CD14-positive monocyte (primary cell): ENCODE measurements at regions not wholly inside any gene's neighbourhood (a gene's known extent, or its start where the extent isn't known, plus 50 kb on each side); places are given as distances from the start of the nearest gene placed in this dataset.

Source experiments
- DNase-seq, 3 donors: peaks; one replicate each; pipeline ENCODE4 v3.0.0-alpha.2; 2011 to 2022
- H2AFZ ChIP-seq: 2 replicates; pipeline ENCODE4 v1.6.0; 2012; ENCODE audit warnings: mild to moderate bottlenecking, low read depth, low read length, inconsistent platforms; ENCODE audit not compliant: insufficient read depth, poor library complexity, severe bottlenecking
- H3K27ac ChIP-seq, 2 donors: 1 replicate in 1 of 2; 2 replicates in 1 of 2; pipeline ENCODE4 v1.5.1; 2012 to 2013; ENCODE audit warnings: low read length in 2 of 2, control low read depth in 1 of 2, inconsistent platforms in 1 of 2, low read depth in 1 of 2, mild to moderate bottlenecking in 1 of 2
- H3K27me3 ChIP-seq, 2 donors: one replicate each; pipeline versions ENCODE4 v1.6.0 to v1.6.1; 2011 to 2013; ENCODE audit warnings: low read length in 2 of 2; ENCODE audit not compliant: control insufficient read depth in 2 of 2, insufficient read depth in 2 of 2
- H3K36me3 ChIP-seq, 2 donors: replicated peaks in 1 of 2; 1 replicate in 1 of 2; 2 replicates in 1 of 2; pipeline versions ENCODE4 v1.5.1 to v1.6.1; 2012 to 2013; ENCODE audit warnings: low read length in 2 of 2, control low read depth in 1 of 2, inconsistent platforms in 1 of 2, mild to moderate bottlenecking in 1 of 2; ENCODE audit not compliant: insufficient read depth in 2 of 2, control insufficient read depth in 1 of 2
- H3K4me1 ChIP-seq, 2 donors: 1 replicate in 1 of 2; 2 replicates in 1 of 2; pipeline versions ENCODE4 v1.5.1 to v1.6.1; 2012 to 2013; ENCODE audit warnings: low read length in 2 of 2, control low read depth in 1 of 2, inconsistent platforms in 1 of 2, mild to moderate bottlenecking in 1 of 2, moderate library complexity in 1 of 2; ENCODE audit not compliant: insufficient read depth in 2 of 2, control insufficient read depth in 1 of 2
- H3K4me2 ChIP-seq: replicated peaks from 2 replicates; pipeline ENCODE3; 2012; ENCODE audit warnings: low read length, moderate library complexity, mild to moderate bottlenecking; ENCODE audit not compliant: poor library complexity, severe bottlenecking; ENCODE audit errors: extremely low read depth
- H3K4me3 ChIP-seq, 3 experiments: fragments of 200-600 bp in 1 of 3; sonication (generic) in 1 of 3; replicated peaks in 1 of 3; 1 replicate in 2 of 3; 2 replicates in 1 of 3; pipeline ENCODE4 v1.5.1; 2011 to 2013; ENCODE audit warnings: low read length in 3 of 3, mild to moderate bottlenecking in 3 of 3, control low read depth in 2 of 3, low read depth in 2 of 3, inconsistent platforms in 1 of 3, moderate library complexity in 1 of 3
- H3K79me2 ChIP-seq: 2 replicates; pipeline ENCODE4 v1.6.0; 2012; ENCODE audit warnings: mild to moderate bottlenecking, control low read depth, inconsistent platforms, low read length, moderate library complexity; ENCODE audit not compliant: insufficient read depth
- H3K9ac ChIP-seq: 2 replicates; pipeline ENCODE4 v1.6.0; 2017; ENCODE audit warnings: low read length, mild to moderate bottlenecking; ENCODE audit not compliant: insufficient read depth, poor library complexity, severe bottlenecking
- H3K9me3 ChIP-seq, 2 donors: replicated peaks in 1 of 2; 1 replicate in 1 of 2; 2 replicates in 1 of 2; pipeline versions ENCODE4 v1.5.1 to v1.6.1; 2012 to 2013; ENCODE audit warnings: low read length in 2 of 2, control low read depth in 1 of 2; ENCODE audit not compliant: control insufficient read depth in 1 of 2, insufficient read depth in 1 of 2
- H4K20me1 ChIP-seq: 2 replicates; pipeline ENCODE4 v1.6.0; 2012; ENCODE audit warnings: mild to moderate bottlenecking, low read length, control low read depth, moderate library complexity; ENCODE audit not compliant: insufficient read depth
- H3K27ac Mint-ChIP-seq, 7 donors: one replicate each; pipeline ENCODE4 v1.8.0; 2020; ENCODE audit warnings: mild to moderate bottlenecking in 7 of 7, mixed read lengths in 7 of 7, moderate library complexity in 6 of 7, inconsistent platforms in 2 of 7
- H3K27me3 Mint-ChIP-seq, 3 donors: one replicate each; pipeline ENCODE4 v1.8.0; 2021 to 2022; ENCODE audit warnings: low read depth in 3 of 3, mild to moderate bottlenecking in 3 of 3, mixed read lengths in 3 of 3, moderate library complexity in 3 of 3, inconsistent platforms in 1 of 3
- H3K36me3 Mint-ChIP-seq, 2 donors: one replicate each; pipeline ENCODE4 v1.8.0; 2020; ENCODE audit warnings: mixed read lengths in 2 of 2, inconsistent platforms in 1 of 2, mild to moderate bottlenecking in 1 of 2
- H3K4me1 Mint-ChIP-seq: one replicate; pipeline ENCODE4 v1.8.0; 2020; ENCODE audit warnings: mild to moderate bottlenecking, mixed read lengths
- H3K4me3 Mint-ChIP-seq, 2 donors: one replicate each; pipeline ENCODE4 v1.8.0; 2020; ENCODE audit warnings: mild to moderate bottlenecking in 2 of 2, mixed read lengths in 2 of 2, moderate library complexity in 1 of 2
- H3K9me3 Mint-ChIP-seq, 7 donors: one replicate each; pipeline ENCODE4 v1.8.0; 2020 to 2022; ENCODE audit warnings: mixed read lengths in 7 of 7, mild to moderate bottlenecking in 6 of 7, moderate library complexity in 6 of 7, inconsistent platforms in 2 of 7
- CTCF ChIP-seq: fragments of 200-600 bp; IDR thresholded peaks from one replicate; pipeline ENCODE4 v1.8.0; 2022; ENCODE audit warnings: antibody characterized with exemption, mild to moderate bottlenecking
- WGBS: methylation state at CpG from one replicate; pipeline ENCODE4 v1.1.5; 2013; ENCODE audit warnings: missing lambda C conversion rate; ENCODE audit not compliant: insufficient coverage; 5-methylcytosine and 5-hydroxymethylcytosine counted together
- intact Hi-C, 2 donors: fragments of 100-400 bp; cut with micrococcal nuclease; formaldehyde crosslinking; loops; one replicate each; pipeline versions ENCODE4 v1.15.0 to v1.15.1; 2023

GRCh38 chr17:63039899-63040602 is 74.0 kb downstream of the TANC2 start:
- H3K4me3 ChIP-seq, result no peak overlapping the region
- H3K79me2 ChIP-seq, result no peaks in the 10 kb centered on the region
- intact Hi-C loops, result no loop called here
- Mint-ChIP-seq H3K4me1 (peaks cover 10% of the 10 kb centered on the region), H3K36me3 (no peaks in the 10 kb centered on the region), H3K27me3 (peaks cover 0 to 2% (median 0%) of the 10 kb centered on the region in 3 donors), H3K4me3 (no peak overlapping the region), H3K9me3 (peaks cover 0 to 1% (median 0%) of the 10 kb centered on the region in 7 donors), H3K27ac (no peak overlapping the region)
- no peak for TF ChIP-seq CTCF
- no peaks in the 10 kb centered on the region for H3K27me3 ChIP-seq
- no peak overlapping the region for H2AFZ ChIP-seq
- no peaks in the 10 kb centered on the region for H3K36me3 ChIP-seq
- H3K9me3 ChIP-seq, result no peaks in the 10 kb centered on the region
- H4K20me1 ChIP-seq, result no peaks in the 10 kb centered on the region
- no peak overlapping the region for H3K9ac ChIP-seq
- WGBS, result no CpG with 5 or more reads among the region's 5 CpGs
- no peak overlapping the region for H3K27ac ChIP-seq
- no peak overlapping the region for H3K4me2 ChIP-seq
- DNase-seq, result no peak
- H3K4me1 ChIP-seq, result no peaks in the 10 kb centered on the region

- H3K27ac ChIP-seq, result no peak overlapping the region
- no peak for DNase-seq
- no peak overlapping the region for H3K4me2 ChIP-seq
- H3K4me1 ChIP-seq, result no peaks in the 10 kb centered on the region
- H3K79me2 ChIP-seq, result no peaks in the 10 kb centered on the region
- H3K9me3 ChIP-seq, result no peaks in the 10 kb centered on the region
- Mint-ChIP-seq H3K27me3 (peaks cover 0 to 2% (median 0%) of the 10 kb centered on the region in 3 donors), H3K4me1 (peaks cover 10% of the 10 kb centered on the region), H3K27ac (no peak overlapping the region), H3K4me3 (no peak overlapping the region), H3K36me3 (no peaks in the 10 kb centered on the region), H3K9me3 (peaks cover 0 to under 1% (median 0%) of the 10 kb centered on the region in 7 donors)
- no peaks in the 10 kb centered on the region for H3K27me3 ChIP-seq
- no peak overlapping the region for H3K9ac ChIP-seq
- H3K36me3 ChIP-seq, result no peaks in the 10 kb centered on the region
- intact Hi-C loops, result no loop called here
- H3K4me3 ChIP-seq, result no peak overlapping the region
- no peak for TF ChIP-seq CTCF
- H2AFZ ChIP-seq, result no peak overlapping the region
- H4K20me1 ChIP-seq, result no peaks in the 10 kb centered on the region
Measured at GRCh38 chr17:63040816-63041215, 74.8 kb downstream of the TANC2 start.
